HCEC 1CT (cell line): ENCODE measurements at regions not wholly inside any gene's neighbourhood (a gene's known extent, or its start where the extent isn't known, plus 50 kb on each side); places are given as distances from the start of the nearest gene placed in this dataset.
"Not testable (repeated sequence)": the region's sequence is repeated elsewhere in the genome, so short reads cannot be mapped to it uniquely, and the experiment has no call there.

Source experiments
- DNase-seq: peaks from one replicate; pipeline ENCODE4 v3.0.0-alpha.2; 2017

DNA sequence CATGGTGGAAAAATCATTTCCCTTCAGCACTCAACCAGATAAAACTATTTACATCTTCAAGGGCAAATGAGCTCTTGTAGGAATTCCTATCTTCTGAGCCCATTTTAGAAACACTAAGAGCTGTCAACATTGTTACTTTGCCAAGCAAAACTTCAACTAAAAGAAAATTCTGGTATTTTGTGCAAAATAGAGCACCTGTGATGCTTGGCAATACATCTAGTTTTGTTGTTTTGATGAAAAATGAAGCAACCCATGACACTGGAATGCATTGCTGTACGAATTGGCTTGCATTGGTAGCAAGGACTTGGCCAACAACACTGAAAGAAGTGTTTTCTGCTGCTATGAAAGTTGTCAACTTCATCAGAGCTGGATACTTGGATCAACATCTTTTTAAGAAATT lies 194.4 kb downstream of the COX18 start:
- no peak for DNase-seq

GRCh38 chr4:72864898-72865297 lies 204.6 kb downstream of the COX18 start:
- no peak for DNase-seq

GRCh38 chr4:72864277-72864676 lies 205.2 kb downstream of the COX18 start:
- DNase-seq = not testable (repeated sequence)

DNA sequence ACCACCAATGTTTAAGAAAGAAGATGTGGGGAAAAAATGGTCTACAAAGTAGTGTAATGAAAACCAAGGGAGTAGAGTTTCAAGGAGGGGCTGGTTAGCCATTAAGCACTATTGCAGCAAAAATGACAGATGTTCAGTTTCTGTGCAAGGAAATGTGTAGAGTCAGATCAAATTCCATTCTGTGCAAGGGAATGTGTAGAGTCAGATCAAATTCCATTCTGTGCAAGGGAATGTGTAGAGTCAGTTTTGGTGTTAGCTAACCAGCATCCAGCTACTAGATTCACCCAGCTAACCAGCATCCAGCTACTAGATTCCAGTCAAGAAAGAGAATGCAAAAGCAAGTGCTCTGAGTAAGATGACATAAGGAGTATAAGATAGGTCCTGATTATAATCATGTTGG lies 208.8 kb downstream of the COX18 start:
- DNase-seq = no peak

GRCh38 chr4:72858328-72858727 lies 211.2 kb downstream of the COX18 start:
- no peak for DNase-seq

GRCh38 chr4:72857787-72858186 lies 211.7 kb downstream of the COX18 start:
- no peak for DNase-seq

DNA sequence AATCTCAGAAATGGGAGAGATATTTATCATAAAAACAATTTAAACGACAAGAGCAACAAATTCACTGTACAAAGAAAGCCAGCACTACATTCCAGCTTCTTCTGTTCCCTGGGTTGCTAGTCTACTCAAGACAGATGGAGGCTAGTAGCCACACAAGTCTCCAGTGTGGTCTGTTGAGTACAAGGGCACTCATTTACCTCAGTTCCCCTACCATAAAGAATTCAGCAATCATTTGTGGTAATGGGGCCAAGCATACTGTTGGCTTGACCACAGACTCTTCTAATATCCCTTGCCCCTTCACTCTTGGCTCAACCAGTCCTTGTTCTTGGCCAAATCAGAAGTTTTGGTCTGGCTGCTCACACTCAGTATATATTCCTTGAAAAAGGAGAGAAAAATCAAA lies 212.3 kb downstream of the COX18 start:
- no peak for DNase-seq

- DNase-seq = no peak
Observed at GRCh38 chr4:72846280-72847111, 223.0 kb downstream of the COX18 start.

DNA sequence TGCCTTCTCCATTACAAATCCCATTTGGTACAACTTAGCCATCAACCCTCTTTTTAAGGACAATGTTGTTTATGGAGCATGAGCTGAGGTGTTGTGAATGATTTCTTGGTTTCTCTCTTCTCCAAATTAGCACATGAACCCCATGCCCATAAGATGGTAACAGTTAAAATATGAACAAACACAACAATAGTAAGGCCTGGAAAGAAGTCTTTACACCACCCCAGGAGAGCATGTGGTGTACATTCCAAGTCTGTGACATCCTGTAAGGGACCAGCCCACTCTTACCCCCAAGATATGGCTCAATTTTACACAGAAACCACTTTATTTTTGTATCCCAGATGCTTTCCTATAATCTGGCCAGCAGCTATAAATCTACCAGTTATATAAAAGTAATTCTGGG lies 226.1 kb downstream of the COX18 start:
- no peak for DNase-seq

GRCh38 chr4:72842323-72842722 lies 227.2 kb downstream of the COX18 start:
- DNase-seq = no peak

DNA sequence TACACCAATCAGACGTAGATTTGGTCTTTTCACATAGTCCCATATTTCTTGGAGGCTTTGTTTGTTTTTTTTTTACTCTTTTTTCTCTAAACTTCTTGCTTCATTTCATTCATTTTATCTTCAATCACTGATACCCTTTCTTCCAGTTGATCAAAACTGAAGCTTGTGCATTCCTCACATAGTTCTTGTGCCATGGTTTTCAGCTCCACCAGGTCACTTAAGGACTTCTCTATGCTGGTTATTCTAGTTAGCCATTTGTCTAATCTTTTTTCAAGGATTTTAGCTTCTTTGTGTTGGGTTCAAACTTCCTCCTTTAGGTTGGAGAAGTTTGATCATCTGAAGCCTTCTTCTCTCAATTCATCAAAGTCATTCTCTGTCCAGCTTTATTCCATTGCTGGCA lies 229.3 kb downstream of the COX18 start:
- not testable (repeated sequence) for DNase-seq

GRCh38 chr4:72828864-72829263 lies 240.7 kb downstream of the COX18 start:
- DNase-seq = no peak

DNA sequence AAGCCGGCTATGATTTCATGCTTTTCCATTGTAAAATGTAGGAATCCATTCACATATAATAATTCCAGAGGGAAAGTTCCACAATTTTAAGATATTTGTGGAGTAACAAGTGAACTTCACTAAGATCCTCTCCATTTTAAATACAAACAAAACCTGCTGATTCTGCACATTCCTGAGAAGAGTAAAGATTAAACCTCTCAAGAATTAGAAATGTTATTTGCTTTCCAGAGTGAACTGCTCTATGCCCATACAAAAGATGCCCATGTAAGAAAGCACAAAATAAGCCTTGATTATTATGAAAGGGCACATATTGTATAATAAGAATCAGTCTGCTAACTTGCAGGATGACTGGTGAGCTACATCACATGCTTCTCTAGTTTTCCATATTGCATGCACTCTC lies 241.5 kb downstream of the COX18 start:
- DNase-seq = no peak

DNA sequence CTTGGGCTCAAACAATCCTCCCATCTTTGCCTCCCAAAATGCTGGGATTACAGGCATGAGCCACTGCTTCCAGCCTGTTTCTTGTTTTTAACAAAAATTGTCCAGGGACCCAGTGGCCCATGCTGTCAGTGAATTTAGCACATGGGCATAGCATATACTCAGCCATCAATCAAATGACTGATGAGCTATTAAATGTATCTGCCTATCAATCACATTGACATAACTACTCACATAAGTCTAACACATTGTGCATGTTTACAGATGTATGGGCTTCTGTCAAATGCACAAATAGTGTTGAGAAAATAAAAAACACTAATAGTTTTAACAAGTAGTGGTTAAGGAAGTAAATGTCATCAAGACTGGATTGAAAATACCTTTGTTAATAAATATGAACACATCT lies 249.4 kb downstream of the COX18 start:
- no peak for DNase-seq

DNA sequence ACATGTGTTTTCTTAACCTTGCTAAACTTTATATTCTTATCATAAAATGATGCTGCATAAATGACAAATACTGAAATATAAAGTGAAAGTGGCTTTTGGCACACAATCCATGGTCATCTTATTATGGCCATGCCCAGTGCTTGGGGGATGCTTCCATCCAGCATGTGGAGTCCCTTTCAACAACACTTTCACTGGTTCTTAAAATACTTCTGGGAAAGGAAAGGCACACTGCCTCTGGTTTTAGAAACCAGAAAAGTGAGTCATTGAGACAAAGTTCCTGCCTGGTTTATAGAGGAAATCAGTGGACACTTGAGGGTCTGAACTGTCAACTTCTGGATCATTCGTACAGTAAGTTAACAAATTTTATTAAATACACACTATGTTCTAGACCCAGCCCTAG lies 248.0 kb upstream of the ADAMTS3 start:
- no peak for DNase-seq

DNA sequence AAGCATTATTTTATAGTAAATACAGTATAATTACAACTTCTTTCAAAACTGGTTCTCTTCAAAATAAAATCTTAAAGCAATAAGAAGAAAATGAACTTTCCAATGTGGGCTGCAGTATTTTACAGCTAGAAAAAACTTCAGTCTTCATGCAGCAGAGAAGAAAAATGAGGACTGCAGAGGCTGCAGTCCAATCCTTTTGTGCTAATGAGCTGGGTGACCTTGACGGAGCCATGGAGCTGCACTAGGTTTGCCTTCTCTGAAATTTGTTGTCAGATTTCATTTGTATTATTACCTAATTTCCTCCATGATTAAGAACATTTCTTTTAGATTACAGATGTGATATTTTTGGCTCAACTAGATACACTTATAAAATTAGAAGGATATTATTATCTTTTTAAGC lies 245.2 kb upstream of the ADAMTS3 start:
- DNase-seq = no peak

DNA sequence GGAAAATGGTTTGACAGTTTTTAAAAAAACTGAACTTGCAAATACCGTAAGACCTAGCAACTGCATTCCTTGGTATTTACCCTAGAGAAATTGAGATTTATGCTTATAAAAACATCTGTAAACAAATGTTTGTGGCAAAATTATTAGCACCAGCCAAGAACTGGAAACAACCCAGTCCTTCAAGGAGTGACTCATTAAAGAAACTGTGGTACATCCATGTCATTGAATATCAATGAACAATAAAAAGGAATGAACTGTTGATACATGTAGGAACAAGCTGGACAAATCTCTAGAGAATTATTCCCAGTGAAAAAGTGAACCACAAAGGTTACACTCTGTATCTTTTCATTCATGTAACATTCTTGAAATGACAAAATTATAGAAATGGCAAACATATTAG lies 240.2 kb upstream of the ADAMTS3 start:
- no peak for DNase-seq

- DNase-seq = no peak
Observed at GRCh38 chr4:72805284-72805683, 236.3 kb upstream of the ADAMTS3 start.

GRCh38 chr4:72797486-72797885 lies 228.5 kb upstream of the ADAMTS3 start:
- DNase-seq = no peak

DNA sequence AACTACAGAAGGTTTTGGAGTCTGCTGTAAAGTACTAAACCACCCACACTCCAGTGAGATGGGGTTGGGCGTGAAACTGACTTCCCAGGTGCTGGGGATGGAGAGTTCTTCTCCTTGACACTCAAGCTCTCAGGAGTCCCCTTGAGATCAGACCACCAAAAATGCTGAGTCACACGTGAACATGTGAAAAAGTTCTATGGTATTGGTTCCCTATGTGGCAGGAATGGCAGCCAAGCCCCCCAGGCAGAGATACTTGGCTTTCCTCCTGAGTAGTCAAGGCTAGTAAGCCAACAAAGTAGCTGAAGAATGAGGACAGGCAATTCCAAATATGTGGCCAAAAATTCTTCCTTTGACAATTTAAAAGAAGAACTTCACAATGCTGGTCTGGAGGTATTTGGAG lies 222.0 kb upstream of the ADAMTS3 start:
- DNase-seq = no peak

- no peak for DNase-seq
Observed at GRCh38 chr4:72786401-72786990, 217.5 kb upstream of the ADAMTS3 start.

DNA sequence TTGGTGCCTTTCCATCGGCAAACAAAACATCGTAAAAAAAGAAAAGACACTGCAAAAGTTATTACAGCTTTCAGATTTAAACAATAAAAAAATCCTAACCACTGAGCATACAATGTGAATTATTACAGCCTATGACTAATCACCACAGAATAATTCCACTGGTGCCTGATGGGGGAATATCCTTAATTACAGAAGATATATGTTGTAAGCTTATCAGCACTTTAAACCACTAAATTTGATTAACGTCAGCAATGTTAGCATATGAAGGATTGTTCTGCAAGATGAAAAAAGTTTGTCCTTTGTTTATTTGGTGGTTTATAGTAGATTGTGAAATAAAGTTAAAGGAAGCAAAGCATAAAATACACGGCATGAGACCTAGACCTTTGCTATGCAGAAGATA lies 210.2 kb upstream of the ADAMTS3 start:
- DNase-seq = no peak

DNA sequence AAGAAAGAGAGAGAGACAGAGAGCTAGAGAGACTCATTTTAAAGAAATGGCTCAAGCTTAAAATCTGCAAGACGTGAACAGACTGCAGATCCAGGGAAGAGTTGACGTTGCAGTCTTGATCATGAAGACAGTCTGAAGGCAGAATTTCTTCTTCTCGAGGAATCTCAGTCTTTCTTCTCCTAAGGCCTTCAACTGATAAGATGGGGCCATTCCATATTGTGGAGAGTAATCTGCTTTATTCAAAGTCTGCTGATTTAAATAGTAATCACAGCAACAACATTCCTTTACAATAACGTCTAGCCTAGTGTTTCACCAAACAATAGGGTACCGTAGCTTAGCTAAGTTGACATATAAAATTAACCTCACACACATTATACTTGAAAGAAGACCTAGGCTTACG lies 208.4 kb upstream of the ADAMTS3 start:
- DNase-seq = no peak

DNA sequence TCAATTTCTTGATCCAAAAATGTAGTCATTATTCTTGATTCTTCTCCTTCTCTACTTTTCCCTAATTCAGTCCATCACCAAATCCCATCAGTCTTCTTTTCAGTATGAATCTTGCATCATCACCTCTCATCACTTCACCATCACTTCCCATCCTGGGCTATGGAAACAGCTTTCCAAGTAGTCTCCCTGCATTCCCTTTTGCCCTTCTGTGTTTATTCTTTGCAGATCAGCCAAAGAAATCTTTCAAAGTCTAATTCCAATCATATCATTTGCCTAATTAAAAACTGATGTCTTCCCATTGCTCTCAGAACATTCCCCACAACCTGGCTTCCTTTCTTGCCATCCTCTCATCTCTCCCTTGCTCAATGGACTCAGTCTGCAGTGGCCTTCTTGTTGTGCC lies 201.7 kb upstream of the ADAMTS3 start:
- no peak for DNase-seq

DNA sequence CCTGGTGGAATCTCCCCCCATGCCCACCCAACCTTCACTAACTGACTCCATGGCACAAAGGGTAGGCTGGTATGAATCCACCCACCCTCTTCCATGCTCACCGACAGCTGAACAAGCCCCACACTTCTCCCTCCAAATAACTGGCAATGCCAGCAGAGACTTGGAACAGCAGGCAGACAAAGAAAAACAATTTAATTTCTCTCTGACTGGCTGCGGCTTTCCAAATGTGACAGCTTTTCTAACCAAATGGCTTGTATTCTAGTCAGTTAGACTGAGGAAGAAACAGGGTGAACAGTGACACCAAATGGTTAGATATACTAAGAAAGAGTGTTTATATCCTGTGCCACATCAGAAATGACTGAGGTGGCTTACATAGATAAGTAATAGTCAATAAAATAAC lies 199.3 kb upstream of the ADAMTS3 start:
- no peak for DNase-seq
